Pancreas (tissue), 10 donors: ENCODE measurements at regions not wholly inside any gene's neighbourhood (a gene's known extent, or its start where the extent isn't known, plus 50 kb on each side); places are given as distances from the start of the nearest gene placed in this dataset.

Experiments
- ATAC-seq, 4 donors: fragments of 200-7000 bp; cut with Tn5 transposase; one replicate each; pipeline versions ENCODE4 v1.8.0 to v1.9.1; 2020; ENCODE audit warnings: mild to moderate bottlenecking in 4 of 4, moderate library complexity in 4 of 4
- DNase-seq, 6 donors: peaks; one replicate each; pipeline ENCODE4 v3.0.0-alpha.2; 2020
- FAIRE-seq: peaks from 2 replicates; lab custom pipeline; 2012; peaks lifted over from hg19 to GRCh38; lab: Jason Lieb, UNC
- H3K27ac ChIP-seq, 4 donors: fragments of 200-600 bp; sonication (generic); 1 replicate in 3 of 4; 2 replicates in 1 of 4; pipeline versions ENCODE4 v1.5.0 to v1.8.0; 2020
- H3K27me3 ChIP-seq, 4 donors: fragments of 200-600 bp; one replicate each; pipeline ENCODE4 v1.8.0; 2021
- H3K36me3 ChIP-seq, 3 donors: fragments of 200-600 bp; sonication (generic) in 1 of 3; one replicate each; pipeline versions ENCODE4 v1.5.0 to v1.8.0; 2020 to 2021
- H3K4me1 ChIP-seq, 3 donors: fragments of 200-600 bp; one replicate each; pipeline ENCODE4 v1.8.0; 2021
- H3K4me3 ChIP-seq, 4 donors: fragments of 200-600 bp; sonication (generic) in 2 of 4; one replicate each; pipeline versions ENCODE4 v1.5.0 to v1.8.0; 2020 to 2021
- H3K9me3 ChIP-seq, 4 donors: fragments of 200-600 bp; one replicate each; pipeline ENCODE4 v1.8.0; 2021
- WGBS, 2 donors: extraction: QIAGEN DNeasy Blood & Tissue Kit; methylation state at CpG; one replicate each; pipeline ENCODE4 v1.1.7; 2013; 5-methylcytosine and 5-hydroxymethylcytosine counted together
- intact Hi-C, 3 donors: fragments of 100-400 bp; cut with DNase I; formaldehyde crosslinking; loops; one replicate each; pipeline versions ENCODE4 v1.11.1 to v1.14.2; 2022
- TF ChIP-seq, protein P1 (sequence below), 4 donors: fragments of 200-600 bp; sonication (generic) in 3 of 4; IDR thresholded peaks; one replicate each; pipeline versions ENCODE4 v1.5.0 to v1.8.0; 2021; ENCODE audit warnings: antibody characterized with exemption in 4 of 4
- donor health status: healthy with polysubstance abuse.
- donor health status: DM: no; HTN: no; CAD: no; lungs with moderate emphysema.
- donor health status: DM: no; HTN: no; CAD: no.
- donor health status: control.
- donor health status: control.
- donor health status: Bipolar disorder and iron deficiency.
- donor health status: DM: yes; HTN: yes; CAD: no.
- donor health status: DM: no; HTN: no; CAD: no.
- donor health status: DM: no; HTN: no; CAD: no.
- donor health status: DM: yes; HTN: yes; CAD: no.

DNA sequence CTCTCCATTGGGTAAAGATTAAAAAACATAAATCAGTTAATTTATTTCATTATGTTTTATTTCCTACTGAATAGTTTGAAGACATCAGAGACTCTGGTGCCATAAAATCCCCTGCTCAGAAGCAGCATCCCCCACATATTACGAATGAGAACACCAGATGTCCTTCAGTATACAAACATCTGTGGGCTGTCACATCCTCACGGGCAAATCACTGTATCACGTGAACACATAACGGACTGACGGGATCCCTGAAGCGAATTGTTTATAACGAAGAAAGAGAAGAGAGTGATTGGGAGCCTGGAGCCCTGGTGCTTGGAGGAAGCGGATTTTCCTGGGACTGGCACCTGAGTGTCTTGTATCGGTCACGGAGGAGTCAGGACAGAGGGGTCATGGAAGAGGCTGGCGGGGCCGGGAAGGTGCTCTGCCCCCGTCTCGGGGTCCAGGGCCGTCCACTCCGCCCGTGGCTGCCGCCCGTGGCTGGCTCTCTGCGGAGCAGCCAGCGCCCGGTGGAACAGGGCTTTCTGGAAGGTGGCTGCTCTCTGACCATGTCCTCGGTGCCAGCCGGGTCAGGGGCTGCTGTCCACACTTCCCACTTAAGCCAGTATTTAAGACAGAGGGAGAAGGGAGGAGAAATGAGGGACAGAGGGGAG, 452.7 kb upstream of the FAT1 start:
- 87 to 89% methylated on average over 24 of the region's 24 CpGs for whole genome bisulfite sequencing, 2 donors
- no peak for ATAC-seq
- TF ChIP-seq, protein P1, sequence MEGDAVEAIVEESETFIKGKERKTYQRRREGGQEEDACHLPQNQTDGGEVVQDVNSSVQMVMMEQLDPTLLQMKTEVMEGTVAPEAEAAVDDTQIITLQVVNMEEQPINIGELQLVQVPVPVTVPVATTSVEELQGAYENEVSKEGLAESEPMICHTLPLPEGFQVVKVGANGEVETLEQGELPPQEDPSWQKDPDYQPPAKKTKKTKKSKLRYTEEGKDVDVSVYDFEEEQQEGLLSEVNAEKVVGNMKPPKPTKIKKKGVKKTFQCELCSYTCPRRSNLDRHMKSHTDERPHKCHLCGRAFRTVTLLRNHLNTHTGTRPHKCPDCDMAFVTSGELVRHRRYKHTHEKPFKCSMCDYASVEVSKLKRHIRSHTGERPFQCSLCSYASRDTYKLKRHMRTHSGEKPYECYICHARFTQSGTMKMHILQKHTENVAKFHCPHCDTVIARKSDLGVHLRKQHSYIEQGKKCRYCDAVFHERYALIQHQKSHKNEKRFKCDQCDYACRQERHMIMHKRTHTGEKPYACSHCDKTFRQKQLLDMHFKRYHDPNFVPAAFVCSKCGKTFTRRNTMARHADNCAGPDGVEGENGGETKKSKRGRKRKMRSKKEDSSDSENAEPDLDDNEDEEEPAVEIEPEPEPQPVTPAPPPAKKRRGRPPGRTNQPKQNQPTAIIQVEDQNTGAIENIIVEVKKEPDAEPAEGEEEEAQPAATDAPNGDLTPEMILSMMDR (IDR thresholded peaks at IDR 0.05), result no peak
- H3K4me3 ChIP-seq, result no peak overlapping the region
- peaks cover 0 to 3% (median 0%) of the 10 kb centered on the region in 3 donors for H3K4me1 ChIP-seq
- no peaks in the 10 kb centered on the region for H3K36me3 ChIP-seq
- no peak for DNase-seq
- FAIRE-seq, result no peak
- no peaks in the 10 kb centered on the region for H3K9me3 ChIP-seq
- no peaks in the 10 kb centered on the region for H3K27me3 ChIP-seq
- H3K27ac ChIP-seq, result no peak overlapping the region
- intact Hi-C loops, result no loop called here

DNA sequence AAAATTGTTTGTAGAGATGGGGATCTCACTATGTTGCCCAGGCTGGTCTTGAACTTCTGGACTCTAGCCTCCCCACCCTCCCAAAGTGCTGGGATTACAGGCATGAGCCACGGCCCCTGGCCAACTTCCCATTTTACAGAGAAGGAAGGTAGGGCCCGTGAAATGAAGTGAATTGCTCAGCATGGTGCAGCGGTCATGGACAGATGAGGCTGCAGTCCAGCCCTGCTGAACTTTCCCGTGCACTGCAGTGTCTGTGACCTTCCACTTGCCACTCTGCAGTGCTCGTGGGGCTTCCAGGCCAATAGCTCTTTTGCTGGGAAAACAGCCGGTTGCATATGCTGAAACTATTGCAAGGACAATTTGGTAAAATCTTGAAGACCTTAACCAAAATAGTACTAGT, 454.4 kb upstream of the FAT1 start:
- whole genome bisulfite sequencing, 2 donors, result 81 to 88% methylated on average over 6 of the region's 6 CpGs
- TF ChIP-seq, protein P1 (IDR thresholded peaks at IDR 0.05), result no peak
- Histone ChIP-seq H3K27ac (no peak overlapping the region), H3K9me3 (no peaks in the 10 kb centered on the region), H3K4me1 (peaks cover 0 to 3% (median 0%) of the 10 kb centered on the region in 3 donors), H3K27me3 (no peaks in the 10 kb centered on the region), H3K36me3 (no peaks in the 10 kb centered on the region), H3K4me3 (no peak overlapping the region)
- ATAC-seq (no peak), FAIRE-seq (no peak), DNase-seq (no peak)
- intact Hi-C loops, result no loop called here

DNA sequence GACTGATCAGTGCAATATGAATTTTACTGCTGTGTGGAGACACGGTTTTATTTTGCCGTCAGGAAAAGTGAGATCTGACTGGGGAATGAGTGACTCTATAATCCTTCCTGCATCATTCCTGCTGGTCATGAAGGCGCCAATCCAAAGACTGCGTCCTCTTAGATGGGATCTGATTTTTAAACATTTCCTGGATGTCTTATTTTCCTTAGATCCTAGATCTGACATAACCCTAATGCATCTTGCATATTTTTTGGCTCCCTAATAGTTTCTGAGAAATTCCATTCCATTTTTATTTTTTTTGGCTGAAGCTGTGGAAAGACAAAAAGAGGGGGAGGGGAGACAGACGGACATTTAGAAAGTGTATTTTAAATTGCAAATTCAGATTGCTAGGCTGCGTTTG, 454.9 kb upstream of the FAT1 start:
- no peak for FAIRE-seq
- intact Hi-C loops, result no loop called here
- Histone ChIP-seq H3K9me3 (no peaks in the 10 kb centered on the region), H3K27me3 (no peaks in the 10 kb centered on the region), H3K36me3 (no peaks in the 10 kb centered on the region), H3K27ac (no peak overlapping the region), H3K4me1 (peaks cover 0 to 3% (median 0%) of the 10 kb centered on the region in 3 donors), H3K4me3 (no peak overlapping the region)
- TF ChIP-seq, protein P1 (IDR thresholded peaks at IDR 0.05), result no peak
- no peak for ATAC-seq
- WGBS, 2 donors, result 67 to 75% methylated on average over 6 of the region's 6 CpGs
- DNase-seq, result no peak

DNA sequence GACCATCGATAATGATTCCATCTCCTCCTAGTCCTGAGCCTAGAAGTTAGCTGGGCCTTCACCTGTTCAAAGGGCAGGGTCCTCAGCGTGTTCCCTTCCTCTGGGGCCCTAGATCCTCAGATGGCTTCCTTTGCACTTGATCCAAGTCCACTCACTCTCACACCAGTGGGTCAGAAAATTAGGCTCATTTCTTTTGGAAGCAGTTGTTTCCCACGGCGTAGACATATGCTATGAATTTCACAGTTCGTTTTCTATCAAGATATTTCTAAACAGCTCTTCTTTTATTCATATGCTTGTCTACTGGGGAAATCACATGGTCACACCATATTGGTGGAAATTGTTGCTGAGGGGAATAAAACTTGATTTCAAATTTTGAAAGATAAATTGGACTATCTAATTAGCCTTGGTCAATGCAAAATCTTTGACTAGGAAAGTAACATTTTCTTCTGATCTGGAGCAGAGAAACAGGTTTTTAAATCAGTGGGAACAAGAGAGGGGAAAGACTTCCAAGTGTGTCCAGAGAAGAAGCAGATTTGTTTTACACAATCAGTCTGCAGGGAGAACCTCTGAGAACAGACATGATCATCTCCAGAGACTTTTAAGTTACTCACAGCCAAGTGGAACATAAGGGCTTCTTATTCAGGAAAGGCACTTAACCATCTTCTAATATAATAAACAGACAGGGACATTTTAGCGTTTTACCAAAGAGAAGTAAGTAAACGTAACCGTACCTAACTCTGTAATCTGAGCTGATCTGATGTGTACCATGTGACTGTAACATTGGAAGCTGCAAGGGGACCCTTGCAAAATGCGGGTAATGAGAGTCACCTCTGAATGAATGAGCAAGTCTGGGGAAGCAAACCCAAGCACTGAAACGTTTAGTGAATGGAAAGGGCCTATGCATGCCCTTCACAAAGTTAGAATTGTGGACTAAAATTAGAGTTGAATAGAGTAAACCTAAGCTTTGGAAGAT, 455.7 kb upstream of the FAT1 start:
- no peaks in the 10 kb centered on the region for H3K36me3 ChIP-seq
- ATAC-seq (no peak), DNase-seq (no peak), FAIRE-seq (no peak)
- H3K4me1 ChIP-seq, result peaks cover 0 to 3% (median 0%) of the 10 kb centered on the region in 3 donors
- TF ChIP-seq, protein P1 (IDR thresholded peaks at IDR 0.05), result no peak
- H3K4me3 ChIP-seq, result no peak overlapping the region
- intact Hi-C loops, result no loop called here
- no peaks in the 10 kb centered on the region for H3K27me3 ChIP-seq
- WGBS, 2 donors, result 70 to 73% methylated on average over 10 of the region's 10 CpGs
- H3K9me3 ChIP-seq, result no peaks in the 10 kb centered on the region
- no peak overlapping the region for H3K27ac ChIP-seq
